KOPT-K1 (cell line): ENCODE measurements at regions not wholly inside any gene's neighbourhood (a gene's known extent, or its start where the extent isn't known, plus 50 kb on each side); places are given as distances from the start of the nearest gene placed in this dataset.

Source experiments
- H3K27ac ChIP-seq: fragments of 200-600 bp; sonication (generic); 2 replicates; pipeline ENCODE4 v1.5.1; 2016; ENCODE audit warnings: antibody characterized with exemption, mild to moderate bottlenecking, low read depth, low read length; ENCODE audit not compliant: poor library complexity, severe bottlenecking
- H3K36me3 ChIP-seq: fragments of 200-600 bp; sonication (generic); 2 replicates; pipeline ENCODE4 v1.5.1; 2017; ENCODE audit warnings: antibody characterized with exemption, mild to moderate bottlenecking, low read length, moderate library complexity; ENCODE audit not compliant: insufficient read depth
- H3K9me3 ChIP-seq: fragments of 200-600 bp; sonication (generic); 2 replicates; pipeline ENCODE4 v1.5.1; 2017; ENCODE audit warnings: antibody characterized with exemption, low read length, mild to moderate bottlenecking; ENCODE audit not compliant: insufficient read depth, poor library complexity, severe bottlenecking

DNA sequence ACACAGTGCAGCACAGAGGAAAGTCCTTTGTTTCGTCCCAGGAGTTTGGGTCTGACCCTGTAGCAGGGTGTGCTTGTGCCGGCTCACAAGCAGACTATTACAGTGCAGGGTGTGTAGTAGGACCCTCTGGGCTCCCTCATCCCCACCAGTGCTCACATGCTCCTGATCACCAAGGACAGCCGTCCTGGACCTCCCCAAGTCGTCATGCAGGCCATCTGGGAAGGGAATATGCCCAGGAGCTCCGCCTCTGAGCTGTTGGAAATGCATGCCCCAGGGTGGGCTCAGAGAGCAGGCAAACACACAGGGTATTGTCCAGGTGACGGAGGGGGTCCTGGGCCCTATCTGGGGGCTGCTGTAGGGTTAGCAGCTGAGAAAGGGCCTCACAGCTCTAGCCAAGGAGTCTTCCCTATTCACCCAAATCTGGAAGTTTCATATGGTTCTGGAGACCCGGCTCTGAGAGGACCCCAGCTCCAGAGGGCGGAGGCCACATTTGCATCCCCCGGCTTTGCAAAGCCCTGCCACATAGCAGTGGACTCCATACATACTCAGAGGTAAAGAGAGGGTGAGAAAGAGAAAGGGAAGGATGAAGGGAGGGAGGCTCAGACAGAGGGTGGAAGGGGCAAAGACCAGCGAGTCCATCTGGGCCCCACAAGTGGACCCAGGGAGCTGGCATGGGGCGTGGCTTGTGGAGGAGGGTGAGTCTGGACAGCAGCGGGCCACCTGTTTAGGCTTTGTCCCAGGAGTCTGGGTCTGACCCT lies 53.5 kb upstream of the PPP2R5C start:
- H3K27ac ChIP-seq = peak overlapping the region; percentile 51
- H3K36me3 ChIP-seq = no peaks in the 10 kb centered on the region

DNA sequence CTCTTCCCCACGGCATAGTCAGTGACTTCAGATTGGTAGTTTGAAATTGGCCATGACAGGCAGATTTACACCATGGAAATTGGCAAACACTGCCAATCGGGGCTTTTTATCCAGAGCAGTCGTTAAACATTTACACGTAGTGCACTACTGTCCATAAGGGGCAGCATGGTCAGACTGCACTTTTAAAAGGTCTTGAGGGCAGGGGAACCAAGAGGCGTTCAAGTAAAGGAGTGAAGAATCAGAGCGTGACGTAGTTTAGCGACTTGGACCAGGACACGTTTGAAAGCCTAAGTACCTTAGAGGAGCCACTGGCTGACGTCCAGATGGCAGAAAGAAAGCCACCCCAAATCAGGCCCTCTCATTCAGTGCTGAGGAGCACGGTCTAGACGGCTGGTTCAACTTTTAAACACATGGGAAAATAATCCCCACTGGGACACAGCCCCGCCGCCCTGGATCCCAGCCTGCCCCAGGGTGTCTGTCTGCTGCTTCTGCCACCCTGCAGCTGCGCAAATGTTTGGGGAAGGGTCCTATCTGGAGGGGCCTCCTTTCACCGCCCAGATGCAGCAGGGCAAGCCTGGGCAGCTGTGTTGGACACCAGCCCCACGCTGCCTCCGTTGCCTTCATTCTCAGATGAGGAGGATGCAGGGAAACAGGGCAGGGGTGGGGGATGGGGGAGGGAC lies 52.5 kb upstream of the PPP2R5C start:
- Histone ChIP-seq H3K27ac (no peak overlapping the region), H3K9me3 (peaks cover 1% of the 10 kb centered on the region), H3K36me3 (no peaks in the 10 kb centered on the region)

More for the DNA sequence above, 53.5 kb upstream of the PPP2R5C start:
- no peaks in the 10 kb centered on the region for H3K9me3 ChIP-seq

DNA sequence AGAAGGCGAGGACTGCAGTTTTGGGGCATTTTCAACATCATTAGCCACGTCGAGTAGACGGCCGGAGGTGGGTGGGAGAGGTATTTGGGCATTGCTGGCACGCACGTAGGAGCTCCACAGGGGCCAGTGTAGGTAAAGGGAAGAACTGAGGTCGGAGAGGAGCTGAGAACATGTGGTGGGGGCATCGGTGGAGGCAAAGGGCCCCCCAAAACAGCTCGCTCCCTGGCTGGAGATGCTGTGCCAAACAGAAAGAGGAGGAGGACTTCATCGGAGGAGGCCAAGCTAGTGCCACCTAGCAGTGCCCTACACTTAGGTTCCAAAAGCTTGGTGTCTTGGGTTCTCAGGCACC lies 52.0 kb upstream of the PPP2R5C start:
- no peaks in the 10 kb centered on the region for H3K36me3 ChIP-seq
- no peak overlapping the region for H3K27ac ChIP-seq
- H3K9me3 ChIP-seq = peaks cover 6% of the 10 kb centered on the region

DNA sequence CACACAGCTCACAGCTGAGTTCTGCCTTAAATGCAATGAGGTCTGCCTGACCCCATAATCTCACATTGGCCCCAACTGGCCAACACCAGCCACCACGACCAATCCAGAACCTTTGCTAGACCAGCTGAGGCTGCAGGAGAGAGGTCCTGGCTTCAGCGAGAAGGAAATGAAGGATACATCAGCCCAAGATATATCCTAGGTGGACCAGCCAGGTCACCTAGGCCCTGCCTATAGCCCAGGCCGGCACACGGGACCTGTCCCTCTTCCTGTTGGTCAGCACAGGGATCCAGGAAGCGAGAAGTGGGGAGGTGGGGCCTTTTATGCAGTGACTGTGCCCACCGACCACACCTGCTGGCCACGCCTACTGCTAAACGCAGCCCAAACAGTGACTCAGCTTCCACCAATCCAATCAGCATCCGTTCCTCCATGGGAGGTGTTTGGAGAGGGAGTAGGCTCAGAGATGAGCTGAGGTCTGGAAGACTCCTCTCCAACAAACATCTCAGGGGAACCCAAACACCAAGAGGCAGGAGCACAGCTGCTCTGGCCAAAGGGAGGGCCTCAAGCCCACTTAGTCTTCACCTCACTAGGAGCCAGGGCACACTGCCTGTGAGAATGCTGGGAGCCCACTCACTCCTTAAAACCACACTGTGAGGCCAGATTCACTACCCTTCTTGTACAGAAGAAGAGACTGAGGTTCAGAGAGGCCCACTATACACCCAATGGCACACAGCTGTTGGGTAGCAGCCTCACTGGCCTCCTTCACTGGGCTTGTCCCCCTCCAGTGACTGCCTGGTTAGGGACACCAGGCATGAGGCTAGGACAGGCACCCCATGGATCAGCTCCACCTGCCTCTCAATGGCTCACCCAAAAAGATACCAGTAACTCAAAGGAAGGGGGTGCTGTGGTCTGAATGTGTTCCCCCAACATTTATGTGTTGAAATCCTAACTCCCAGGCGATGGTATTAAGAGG lies 51.3 kb upstream of the PPP2R5C start:
- Histone ChIP-seq H3K36me3 (no peaks in the 10 kb centered on the region), H3K27ac (peak overlapping the region; percentile 16), H3K9me3 (peaks cover 8% of the 10 kb centered on the region)

DNA sequence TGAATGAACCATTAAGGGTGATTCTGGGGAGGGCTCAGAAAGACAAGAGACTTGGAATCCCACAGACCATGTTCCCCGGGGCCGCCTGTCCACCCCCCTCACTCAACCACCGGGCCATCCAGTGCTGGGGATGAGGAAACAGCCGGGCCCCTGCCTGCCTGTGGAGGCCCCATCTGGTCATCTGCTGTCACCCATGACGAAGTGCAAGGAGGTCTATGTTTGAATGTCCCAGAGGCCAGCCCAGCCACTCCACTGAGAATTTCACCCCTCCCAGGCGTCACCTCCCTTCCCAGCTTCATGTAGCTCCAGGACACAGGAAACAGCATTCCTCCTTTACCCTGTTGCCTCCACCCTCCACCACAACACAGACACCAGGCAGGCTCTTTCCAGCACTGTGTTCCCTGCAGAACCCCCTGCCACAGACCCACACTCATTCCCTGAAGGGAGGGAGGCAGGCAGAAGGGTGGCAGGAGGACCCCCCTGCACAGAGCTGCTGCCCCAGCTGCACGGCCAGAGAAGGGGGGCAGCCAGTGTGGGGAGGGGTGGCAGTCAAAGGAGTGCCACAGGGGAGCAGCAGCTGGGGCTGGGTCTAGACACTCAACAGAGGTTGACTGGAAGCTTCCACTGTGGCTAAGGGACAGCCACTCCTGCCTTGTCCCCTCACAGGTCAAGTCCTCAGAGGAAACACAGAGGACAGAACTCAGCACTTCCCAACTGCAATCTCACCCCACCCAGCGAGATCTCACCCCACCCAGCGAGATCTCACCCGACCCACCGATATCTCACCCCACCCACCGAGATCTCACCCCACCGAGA lies 50.3 kb upstream of the PPP2R5C start:
- H3K27ac ChIP-seq = no peak overlapping the region
- H3K9me3 ChIP-seq = peaks cover 8% of the 10 kb centered on the region
- H3K36me3 ChIP-seq = no peaks in the 10 kb centered on the region
